BE2C (cell line): ENCODE measurements at regions not wholly inside any gene's neighbourhood (a gene's known extent, or its start where the extent isn't known, plus 50 kb on each side); places are given as distances from the start of the nearest gene placed in this dataset.

Experiments
- DNase-seq: peaks from one replicate; pipeline ENCODE4 v3.0.0-alpha.2; 2020
- H3K27me3 ChIP-seq: fragments of 250-450 bp; sonication (Bioruptor Pico); 2 replicates; pipeline ENCODE4 v1.5.1; 2020; ENCODE audit warnings: mild to moderate bottlenecking
- H3K36me3 ChIP-seq: fragments of 250-450 bp; sonication (Bioruptor Pico); 2 replicates; pipeline ENCODE4 v1.5.1; 2020; ENCODE audit warnings: mild to moderate bottlenecking
- H3K4me1 ChIP-seq: fragments of 250-450 bp; sonication (Bioruptor Pico); 2 replicates; pipeline ENCODE4 v1.5.1; 2020
- H3K4me3 ChIP-seq: 2 replicates; pipeline ENCODE4 v1.5.1; 2011; ENCODE audit warnings: low read depth, low read length
- H3K9me3 ChIP-seq: fragments of 250-450 bp; sonication (Bioruptor Pico); 2 replicates; pipeline ENCODE4 v1.5.1; 2020
- CTCF ChIP-seq: IDR thresholded peaks from 2 replicates; pipeline ENCODE4 v1.5.1; 2012; ENCODE audit warnings: mild to moderate bottlenecking, low read depth, low read length

- no peaks in the 10 kb centered on the region for H3K27me3 ChIP-seq
- H3K36me3 ChIP-seq, result no peaks in the 10 kb centered on the region
- TF ChIP-seq CTCF, result no peak
- DNase-seq, result no peak
- H3K4me3 ChIP-seq, result no peak overlapping the region
- no peaks in the 10 kb centered on the region for H3K9me3 ChIP-seq
- no peaks in the 10 kb centered on the region for H3K4me1 ChIP-seq
Measured at GRCh38 chr2:122061206-122061605, 305.8 kb downstream of the TSN start.

- H3K9me3 ChIP-seq, result no peaks in the 10 kb centered on the region
- no peaks in the 10 kb centered on the region for H3K4me1 ChIP-seq
- H3K27me3 ChIP-seq, result no peaks in the 10 kb centered on the region
- no peak for DNase-seq
- TF ChIP-seq CTCF, result no peak
- H3K4me3 ChIP-seq, result no peak overlapping the region
- H3K36me3 ChIP-seq, result no peaks in the 10 kb centered on the region
Measured at GRCh38 chr2:122061831-122062230, 306.4 kb downstream of the TSN start.

GRCh38 chr2:122062506-122062905, 307.1 kb downstream of the TSN start:
- no peaks in the 10 kb centered on the region for H3K36me3 ChIP-seq
- DNase-seq, result no peak
- H3K27me3 ChIP-seq, result no peaks in the 10 kb centered on the region
- H3K9me3 ChIP-seq, result no peaks in the 10 kb centered on the region
- no peak overlapping the region for H3K4me3 ChIP-seq
- no peak for TF ChIP-seq CTCF
- H3K4me1 ChIP-seq, result no peaks in the 10 kb centered on the region

- H3K9me3 ChIP-seq, result no peaks in the 10 kb centered on the region
- DNase-seq, result no peak
- TF ChIP-seq CTCF, result no peak
- no peaks in the 10 kb centered on the region for H3K4me1 ChIP-seq
- no peak overlapping the region for H3K4me3 ChIP-seq
- no peaks in the 10 kb centered on the region for H3K27me3 ChIP-seq
- H3K36me3 ChIP-seq, result no peaks in the 10 kb centered on the region
Measured at GRCh38 chr2:122063716-122064115, 308.3 kb downstream of the TSN start.

- DNase-seq, result no peak
- Histone ChIP-seq H3K27me3 (no peaks in the 10 kb centered on the region), H3K4me3 (no peak overlapping the region), H3K4me1 (no peaks in the 10 kb centered on the region), H3K36me3 (no peaks in the 10 kb centered on the region), H3K9me3 (no peaks in the 10 kb centered on the region)
- no peak for TF ChIP-seq CTCF
Measured at GRCh38 chr2:122070241-122070731, 314.8 kb downstream of the TSN start.

GRCh38 chr2:122072666-122073065, 317.2 kb downstream of the TSN start:
- Histone ChIP-seq H3K4me1 (no peaks in the 10 kb centered on the region; the same call in 1 of the 2 replicates), H3K27me3 (no peaks in the 10 kb centered on the region), H3K4me3 (no peak overlapping the region), H3K36me3 (no peaks in the 10 kb centered on the region), H3K9me3 (no peaks in the 10 kb centered on the region)
- TF ChIP-seq CTCF, result no peak
- DNase-seq, result no peak
